SJCRH30 (cell line): ENCODE measurements at regions not wholly inside any gene's neighbourhood (a gene's known extent, or its start where the extent isn't known, plus 50 kb on each side); places are given as distances from the start of the nearest gene placed in this dataset.
"Not testable (repeated sequence)": the region's sequence is repeated elsewhere in the genome, so short reads cannot be mapped to it uniquely, and the experiment has no call there.

Experiments
- DNase-seq, 2 experiments: peaks; one replicate each; pipeline ENCODE4 v3.0.0-alpha.2; 2015 to 2020
- H3K27ac ChIP-seq: fragments of 250-450 bp; sonication (Bioruptor Pico); 2 replicates; pipeline ENCODE4 v1.5.1; 2020; ENCODE audit warnings: mild to moderate bottlenecking, moderate library complexity
- H3K27me3 ChIP-seq: fragments of 250-450 bp; sonication (Bioruptor Pico); 2 replicates; pipeline ENCODE4 v1.5.1; 2020; ENCODE audit warnings: mild to moderate bottlenecking, moderate library complexity
- H3K36me3 ChIP-seq: fragments of 250-450 bp; sonication (Bioruptor Pico); 2 replicates; pipeline ENCODE4 v1.5.1; 2020; ENCODE audit warnings: mild to moderate bottlenecking, moderate library complexity
- H3K4me1 ChIP-seq: fragments of 250-450 bp; sonication (Bioruptor Pico); 2 replicates; pipeline ENCODE4 v1.5.1; 2020; ENCODE audit warnings: mild to moderate bottlenecking, moderate library complexity
- H3K4me3 ChIP-seq: fragments of 250-450 bp; sonication (Bioruptor Pico); 2 replicates; pipeline ENCODE4 v1.5.1; 2020; ENCODE audit warnings: mild to moderate bottlenecking, moderate library complexity
- H3K9me3 ChIP-seq: fragments of 250-450 bp; sonication (Bioruptor Pico); replicated peaks from 2 replicates; pipeline ENCODE4 v1.5.1; 2020; ENCODE audit warnings: mild to moderate bottlenecking, moderate library complexity

GRCh38 chr9:113677569-113677968 lies 198.5 kb upstream of the ZNF618 start:
- H3K4me1 ChIP-seq: peaks cover 37% of the 10 kb centered on the region
- no peak overlapping the region for H3K4me3 ChIP-seq
- no peaks in the 10 kb centered on the region for H3K36me3 ChIP-seq
- H3K27ac ChIP-seq: no peak overlapping the region
- H3K27me3 ChIP-seq: no peaks in the 10 kb centered on the region
- no peaks in the 10 kb centered on the region for H3K9me3 ChIP-seq
- DNase-seq: no peak

- H3K27ac ChIP-seq: no peak overlapping the region
- H3K9me3 ChIP-seq: no peaks in the 10 kb centered on the region
- no peaks in the 10 kb centered on the region for H3K27me3 ChIP-seq
- no peaks in the 10 kb centered on the region for H3K36me3 ChIP-seq
- no peak overlapping the region for H3K4me3 ChIP-seq
- H3K4me1 ChIP-seq: peaks cover 37% of the 10 kb centered on the region
- no peak for DNase-seq
Measured at GRCh38 chr9:113678119-113678858, 197.8 kb upstream of the ZNF618 start.

- H3K4me3 ChIP-seq: no peak overlapping the region
- no peaks in the 10 kb centered on the region for H3K9me3 ChIP-seq
- H3K27me3 ChIP-seq: no peaks in the 10 kb centered on the region; the same call in 1 of the 2 replicates
- H3K4me1 ChIP-seq: peaks cover 33% of the 10 kb centered on the region
- DNase-seq: no peak
- no peaks in the 10 kb centered on the region for H3K36me3 ChIP-seq
- H3K27ac ChIP-seq: no peak overlapping the region
Measured at GRCh38 chr9:113678859-113679256, 197.3 kb upstream of the ZNF618 start.

- no peaks in the 10 kb centered on the region for H3K36me3 ChIP-seq
- H3K27ac ChIP-seq: no peak overlapping the region
- peaks cover 1% of the 10 kb centered on the region for H3K4me1 ChIP-seq
- peak overlapping the region; percentile 14; the same call in 1 of the 2 replicates for H3K4me3 ChIP-seq
- H3K9me3 ChIP-seq: no peaks in the 10 kb centered on the region
- H3K27me3 ChIP-seq: peaks cover 3% of the 10 kb centered on the region
- DNase-seq: peak; percentile 71 to 88
Measured at GRCh38 chr9:113682297-113682771, 193.8 kb upstream of the ZNF618 start.

- H3K4me1 ChIP-seq, H3K27me3 ChIP-seq, H3K4me3 ChIP-seq, H3K27ac ChIP-seq, DNase-seq, H3K36me3 ChIP-seq, H3K9me3 ChIP-seq: not testable (repeated sequence)
Measured at GRCh38 chr9:113685636-113686035, 190.5 kb upstream of the ZNF618 start.

GRCh38 chr9:113687107-113687679 lies 188.9 kb upstream of the ZNF618 start:
- Histone ChIP-seq H3K9me3 (no peaks in the 10 kb centered on the region), H3K4me3 (no peak overlapping the region), H3K27me3 (peaks cover 3% of the 10 kb centered on the region), H3K36me3 (no peaks in the 10 kb centered on the region), H3K4me1 (no peaks in the 10 kb centered on the region), H3K27ac (no peak overlapping the region)
- DNase-seq: no peak

GRCh38 chr9:113687680-113688371 lies 188.3 kb upstream of the ZNF618 start:
- H3K36me3 ChIP-seq: no peaks in the 10 kb centered on the region
- no peak overlapping the region for H3K27ac ChIP-seq
- H3K4me1 ChIP-seq: no peaks in the 10 kb centered on the region
- DNase-seq: no peak
- peaks cover 3% of the 10 kb centered on the region for H3K27me3 ChIP-seq
- no peaks in the 10 kb centered on the region for H3K9me3 ChIP-seq
- no peak overlapping the region for H3K4me3 ChIP-seq

GRCh38 chr9:113690055-113690740 lies 185.9 kb upstream of the ZNF618 start:
- DNase-seq: no peak
- Histone ChIP-seq H3K9me3 (0 out of 2 replicates have a peak, but pooled peaks cover 6% of the 10 kb centered on the region), H3K27me3 (peaks cover 5% of the 10 kb centered on the region; the same call in 1 of the 2 replicates), H3K4me1 (no peaks in the 10 kb centered on the region), H3K27ac (no peak overlapping the region), H3K36me3 (no peaks in the 10 kb centered on the region), H3K4me3 (no peak overlapping the region)

GRCh38 chr9:113692256-113692655 lies 183.9 kb upstream of the ZNF618 start:
- H3K9me3 ChIP-seq: 0 out of 2 replicates have a peak, but pooled peaks cover 6% of the 10 kb centered on the region
- H3K27ac ChIP-seq: no peak overlapping the region
- no peaks in the 10 kb centered on the region for H3K4me1 ChIP-seq
- no peaks in the 10 kb centered on the region for H3K36me3 ChIP-seq
- no peak overlapping the region for H3K4me3 ChIP-seq
- DNase-seq: no peak
- peaks cover 2% of the 10 kb centered on the region; the same call in 1 of the 2 replicates for H3K27me3 ChIP-seq

- Histone ChIP-seq H3K27me3 (0 out of 2 replicates have a peak, but pooled peaks cover 2% of the 10 kb centered on the region), H3K36me3 (no peaks in the 10 kb centered on the region), H3K4me1 (no peaks in the 10 kb centered on the region), H3K9me3 (0 out of 2 replicates have a peak, but pooled peaks cover 6% of the 10 kb centered on the region), H3K27ac (no peak overlapping the region), H3K4me3 (no peak overlapping the region)
- no peak for DNase-seq
Measured at GRCh38 chr9:113694912-113695311, 181.2 kb upstream of the ZNF618 start.

GRCh38 chr9:113695440-113695851 lies 180.7 kb upstream of the ZNF618 start:
- Histone ChIP-seq H3K36me3 (no peaks in the 10 kb centered on the region), H3K27me3 (0 out of 2 replicates have a peak, but pooled peaks cover 2% of the 10 kb centered on the region), H3K27ac (no peak overlapping the region), H3K9me3 (0 out of 2 replicates have a peak, but pooled peaks cover 6% of the 10 kb centered on the region), H3K4me1 (no peaks in the 10 kb centered on the region), H3K4me3 (no peak overlapping the region)
- DNase-seq: no peak

- Histone ChIP-seq H3K4me1 (no peaks in the 10 kb centered on the region), H3K27ac (no peak overlapping the region), H3K4me3 (no peak overlapping the region), H3K36me3 (no peaks in the 10 kb centered on the region), H3K9me3 (0 out of 2 replicates have a peak, but pooled peaks cover 6% of the 10 kb centered on the region), H3K27me3 (0 out of 2 replicates have a peak, but pooled peaks cover 2% of the 10 kb centered on the region)
- no peak for DNase-seq
Measured at GRCh38 chr9:113695901-113696300, 180.2 kb upstream of the ZNF618 start.

GRCh38 chr9:113701774-113702755 lies 174.0 kb upstream of the ZNF618 start:
- peaks cover 2% of the 10 kb centered on the region; the same call in 1 of the 2 replicates for H3K27me3 ChIP-seq
- no peak overlapping the region for H3K27ac ChIP-seq
- DNase-seq: no peak
- H3K4me3 ChIP-seq: no peak overlapping the region
- no peaks in the 10 kb centered on the region for H3K9me3 ChIP-seq
- H3K36me3 ChIP-seq: no peaks in the 10 kb centered on the region
- no peaks in the 10 kb centered on the region for H3K4me1 ChIP-seq
